ENCODE measurements at regions not wholly inside any gene's neighbourhood (a gene's known extent, or its start where the extent isn't known, plus 50 kb on each side); places are given as distances from the start of the nearest gene placed in this dataset.

DNA sequence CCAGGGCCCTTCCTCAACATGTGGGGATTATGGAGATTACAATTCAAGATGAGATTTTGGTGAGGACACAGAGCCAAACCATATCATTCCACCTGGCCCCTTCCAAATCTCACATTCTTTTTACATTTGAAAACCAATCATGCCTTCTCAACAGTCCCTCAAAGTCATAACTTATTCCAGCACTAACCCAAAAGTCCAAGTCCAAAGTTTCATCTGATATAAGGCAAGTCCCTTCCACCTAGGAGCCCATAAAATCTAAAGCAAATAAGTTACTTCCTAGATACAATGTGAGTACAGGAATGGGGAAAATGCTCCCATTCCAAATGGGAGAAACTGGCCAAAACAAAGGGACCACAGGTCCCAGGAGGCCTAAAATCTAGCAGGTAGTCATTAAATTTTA, 309.5 kb upstream of the SLITRK3 start:
- no peak for TF ChIP-seq POLR2G (IDR thresholded peaks at IDR 0.05; ENCODE audit: low read depth, low read length)
- TF ChIP-seq, protein P1, sequence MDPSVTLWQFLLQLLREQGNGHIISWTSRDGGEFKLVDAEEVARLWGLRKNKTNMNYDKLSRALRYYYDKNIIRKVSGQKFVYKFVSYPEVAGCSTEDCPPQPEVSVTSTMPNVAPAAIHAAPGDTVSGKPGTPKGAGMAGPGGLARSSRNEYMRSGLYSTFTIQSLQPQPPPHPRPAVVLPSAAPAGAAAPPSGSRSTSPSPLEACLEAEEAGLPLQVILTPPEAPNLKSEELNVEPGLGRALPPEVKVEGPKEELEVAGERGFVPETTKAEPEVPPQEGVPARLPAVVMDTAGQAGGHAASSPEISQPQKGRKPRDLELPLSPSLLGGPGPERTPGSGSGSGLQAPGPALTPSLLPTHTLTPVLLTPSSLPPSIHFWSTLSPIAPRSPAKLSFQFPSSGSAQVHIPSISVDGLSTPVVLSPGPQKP (CRISPR knock-in tag; IDR thresholded peaks at IDR 0.05), result no peak
- no peak for TF ChIP-seq IRF2 (CRISPR knock-in tag; IDR thresholded peaks at IDR 0.05)
- no peak for TF ChIP-seq RBBP5 (IDR thresholded peaks at IDR 0.05; ENCODE audit: borderline replicate concordance, insufficient read depth, low read length, poor library complexity, severe bottlenecking)
- TF ChIP-seq EP300 (IDR thresholded peaks at IDR 0.05; ENCODE audit: low read length), result no peak
